GM21576 (cell line): ENCODE measurements at regions not wholly inside any gene's neighbourhood (a gene's known extent, or its start where the extent isn't known, plus 50 kb on each side); places are given as distances from the start of the nearest gene placed in this dataset.
"Not testable (repeated sequence)": the region's sequence is repeated elsewhere in the genome, so short reads cannot be mapped to it uniquely, and the experiment has no call there.

ENCODE experiments used
- ATAC-seq: cut with Tn5 transposase; IDR thresholded peaks from one replicate; pipeline ENCODE4 v1.9.1; 2021; ENCODE audit warnings: mild to moderate bottlenecking, moderate library complexity; ENCODE audit not compliant: unreplicated experiment

GRCh38 chr20:22815206-22815551 is 219.9 kb upstream of the SSTR4 start:
- no peak for ATAC-seq

DNA sequence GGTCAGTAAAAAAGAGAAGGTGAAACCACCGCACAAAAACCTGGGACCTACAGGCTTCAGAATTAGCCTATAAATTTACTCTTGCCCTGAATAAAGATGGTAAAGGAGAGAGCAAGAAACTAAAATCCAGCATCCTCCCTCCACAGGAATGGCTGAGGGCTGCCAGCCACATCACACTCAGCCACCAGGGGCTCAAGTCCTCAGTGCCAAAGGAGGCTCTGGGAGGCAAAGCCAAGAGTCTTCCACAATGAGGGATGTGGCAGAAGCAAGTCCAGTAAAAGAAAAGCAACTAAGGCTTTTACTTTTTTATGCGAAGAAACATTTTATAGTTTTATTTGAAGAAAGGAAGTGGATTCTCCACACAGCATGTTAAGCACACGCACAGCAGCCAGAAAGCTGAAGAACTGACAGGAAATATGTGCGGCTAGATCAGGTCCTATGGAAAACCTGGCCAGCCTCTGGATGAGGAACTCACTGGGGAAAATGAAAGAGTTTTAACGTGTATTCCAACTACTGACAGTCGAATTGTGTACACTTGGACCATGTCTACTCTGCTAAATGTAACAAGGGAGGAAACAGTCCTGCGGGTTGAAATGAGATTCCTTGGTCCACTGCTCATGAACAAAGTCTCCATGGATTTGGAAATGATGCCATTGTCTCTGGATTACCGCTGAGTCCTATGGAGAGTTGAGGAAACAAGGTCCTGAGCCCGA is 219.4 kb upstream of the SSTR4 start:
- ATAC-seq = no peak

DNA sequence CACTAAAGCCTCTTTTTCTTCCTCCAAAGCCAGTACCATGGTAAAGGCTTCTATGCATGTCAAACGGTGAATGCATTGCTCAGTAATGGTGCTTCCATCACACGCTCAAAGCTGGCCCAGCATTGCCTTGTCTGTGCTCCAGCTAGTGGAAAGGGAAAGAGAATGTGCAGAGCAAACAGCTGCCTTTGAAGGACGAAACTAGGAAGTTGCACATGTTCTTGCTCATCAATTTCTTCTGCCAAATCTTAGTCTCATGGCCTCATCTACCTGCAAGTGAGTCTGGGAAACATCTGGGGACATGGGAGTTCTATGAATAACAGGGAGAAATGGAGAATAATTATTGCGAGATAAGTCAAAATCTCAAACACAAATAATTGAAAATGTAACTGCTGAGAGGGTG is 216.5 kb upstream of the SSTR4 start:
- no peak for ATAC-seq

GRCh38 chr20:22819112-22819511 is 216.0 kb upstream of the SSTR4 start:
- no peak for ATAC-seq

- no peak for ATAC-seq
These were observed 215.3 kb upstream of the SSTR4 start for GRCh38 chr20:22819784-22820183.

GRCh38 chr20:22821081-22821727 is 213.9 kb upstream of the SSTR4 start:
- ATAC-seq = no peak

GRCh38 chr20:22821796-22822195 is 213.3 kb upstream of the SSTR4 start:
- no peak for ATAC-seq

DNA sequence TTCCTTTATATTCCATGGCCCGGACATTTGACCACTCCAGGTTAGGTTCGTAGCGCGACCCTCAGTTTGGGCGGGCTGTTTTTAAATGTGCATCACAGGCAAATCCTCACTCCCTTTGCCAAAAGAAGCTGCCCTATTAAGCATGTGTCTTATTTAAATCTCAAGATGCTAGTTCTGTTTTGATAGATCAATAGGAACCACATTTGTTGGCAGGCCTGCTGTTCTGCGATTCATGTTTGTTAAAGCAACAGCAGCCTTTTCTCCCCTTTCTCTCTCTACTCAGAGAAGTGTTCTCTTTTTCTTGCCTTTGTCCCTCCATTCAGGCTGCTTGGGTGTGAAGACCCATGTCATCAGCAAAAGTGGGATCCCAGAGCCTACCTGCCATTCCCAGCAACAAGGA is 212.0 kb upstream of the SSTR4 start:
- no peak for ATAC-seq

- ATAC-seq = no peak
These were observed 211.0 kb upstream of the SSTR4 start for GRCh38 chr20:22824077-22824476.

GRCh38 chr20:22825076-22825475 is 210.0 kb upstream of the SSTR4 start:
- no peak for ATAC-seq

GRCh38 chr20:22825546-22825945 is 209.6 kb upstream of the SSTR4 start:
- ATAC-seq = no peak

GRCh38 chr20:22826306-22827230 is 208.5 kb upstream of the SSTR4 start:
- ATAC-seq = no peak

GRCh38 chr20:22827916-22828315 is 207.2 kb upstream of the SSTR4 start:
- ATAC-seq = no peak

DNA sequence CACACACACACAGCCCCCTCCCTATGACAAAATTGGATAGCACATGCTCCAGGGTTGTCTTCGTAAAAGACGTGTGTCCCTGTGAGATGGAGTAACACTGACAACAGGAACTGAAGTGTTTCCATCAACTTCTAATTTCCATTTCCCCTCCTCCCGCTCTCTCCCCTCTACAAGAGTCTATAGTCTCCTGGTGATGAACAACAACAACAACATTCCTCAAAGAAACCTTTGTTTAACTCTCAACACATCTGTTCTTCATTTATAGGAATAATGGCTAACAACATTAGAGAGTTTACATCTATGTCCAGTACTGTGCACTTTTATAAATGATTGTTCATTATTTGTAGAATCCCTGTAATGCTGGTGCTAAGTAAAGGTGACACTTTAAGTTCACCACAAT is 205.8 kb upstream of the SSTR4 start:
- ATAC-seq = no peak

GRCh38 chr20:22830138-22830537 is 205.0 kb upstream of the SSTR4 start:
- no peak for ATAC-seq

- ATAC-seq = not testable (repeated sequence)
These were observed 204.4 kb upstream of the SSTR4 start for GRCh38 chr20:22830715-22831114.

DNA sequence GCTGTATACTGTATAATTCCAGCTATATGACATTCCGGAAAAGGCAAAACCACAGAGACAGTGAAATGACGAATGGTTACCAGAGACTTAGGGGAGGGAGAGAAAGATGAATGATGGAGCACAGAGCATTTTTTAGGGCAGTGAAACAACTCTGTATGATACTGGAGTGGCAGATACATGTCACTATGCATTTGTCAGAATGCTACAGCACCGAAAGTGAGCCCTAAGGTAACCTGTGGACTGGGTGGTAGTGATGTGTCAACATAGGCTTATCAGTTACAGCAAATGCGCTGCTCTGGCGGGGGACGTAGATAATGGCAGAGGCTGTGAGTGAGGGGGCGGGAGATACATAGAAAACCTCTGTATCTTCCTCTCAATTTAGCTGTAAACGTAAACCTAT is 201.3 kb upstream of the SSTR4 start:
- ATAC-seq = no peak

DNA sequence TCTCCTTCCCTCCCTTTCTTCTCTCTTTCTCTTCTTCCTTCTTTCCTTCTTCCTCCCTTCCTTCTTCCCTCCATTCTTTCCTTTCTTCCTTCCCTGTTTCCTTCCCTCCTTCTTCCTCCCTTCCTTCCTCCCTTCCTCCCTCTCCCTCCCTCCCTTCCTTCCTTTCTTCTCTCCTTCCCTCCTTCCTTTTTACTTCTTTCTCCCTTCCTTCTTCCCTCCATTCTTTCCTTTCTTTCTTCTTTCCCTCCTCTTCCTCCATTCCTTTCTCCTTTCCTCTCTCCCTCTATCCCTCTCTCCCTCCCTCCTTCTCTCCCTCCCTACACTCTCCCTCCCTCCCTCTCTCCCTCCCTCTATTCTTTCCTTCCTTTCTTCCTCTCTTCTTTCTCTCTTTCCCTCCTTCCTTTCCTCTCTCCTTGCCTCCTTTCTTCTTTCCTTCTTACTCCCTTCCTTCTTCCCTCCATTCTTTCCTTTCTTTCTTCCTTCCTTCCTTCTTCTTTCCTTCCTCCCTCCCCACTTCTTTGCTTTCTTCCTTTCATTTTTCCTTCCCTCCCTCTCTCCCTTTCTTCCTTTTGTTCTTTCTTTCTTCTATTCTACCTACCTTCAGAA is 200.4 kb upstream of the SSTR4 start:
- no peak for ATAC-seq

GRCh38 chr20:22836211-22836610 is 198.9 kb upstream of the SSTR4 start:
- ATAC-seq = no peak

- no peak for ATAC-seq
These were observed 198.2 kb upstream of the SSTR4 start for GRCh38 chr20:22836877-22837276.

DNA sequence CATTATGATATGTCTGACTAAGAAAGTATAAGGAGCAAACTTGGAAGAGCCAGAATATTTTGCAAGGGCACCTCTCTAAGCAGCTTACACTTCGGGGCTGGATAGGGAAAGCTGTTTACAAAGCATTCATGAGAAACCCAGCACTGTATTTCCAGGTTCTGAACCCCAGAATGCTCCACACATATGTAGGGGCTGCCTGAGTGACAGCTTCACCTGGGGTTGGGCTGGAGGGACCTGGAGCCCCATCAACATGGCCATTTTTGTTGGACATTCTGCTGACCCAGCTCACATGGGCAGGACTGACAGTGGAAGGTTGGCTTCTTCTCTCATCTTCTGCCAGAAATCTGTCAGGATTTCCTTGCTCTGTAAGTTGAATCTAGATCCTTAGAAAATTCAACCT is 197.1 kb upstream of the SSTR4 start:
- ATAC-seq = no peak
